ENCODE measurements at regions not wholly inside any gene's neighbourhood (a gene's known extent, or its start where the extent isn't known, plus 50 kb on each side); places are given as distances from the start of the nearest gene placed in this dataset.

DNA sequence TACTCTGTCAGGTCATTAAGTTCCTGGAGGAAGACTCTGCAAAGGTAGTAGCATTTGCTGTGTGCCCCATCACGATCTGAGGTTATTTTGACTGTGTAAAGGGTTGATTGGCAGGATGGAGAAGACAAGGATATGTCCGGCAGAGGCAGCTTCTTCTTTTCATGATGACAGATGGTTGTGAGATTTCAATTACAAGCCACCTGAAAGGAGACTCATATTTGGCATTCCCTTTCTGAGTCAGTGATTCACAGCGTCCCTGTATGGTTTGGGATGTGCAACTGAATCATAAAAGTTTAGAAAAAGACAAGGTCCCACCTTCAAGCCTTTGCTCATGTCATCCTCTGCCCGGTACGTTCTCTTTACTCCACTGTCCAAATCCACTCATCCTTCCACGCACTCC lies 113.4 kb downstream of the MTNR1B start:
- H3K4me1 ChIP-seq (ENCODE audit: control insufficient read depth in 1 of 2, insufficient read depth in 2 of 2, low read length in 2 of 2), result peaks cover 16 to 31% of the 10 kb centered on the region in 2 donors
- H4K20me1 ChIP-seq (ENCODE audit: insufficient read depth, low read length), result no peaks in the 10 kb centered on the region
- Mint-ChIP-seq H3K4me1 (peaks cover 31% of the 10 kb centered on the region), H3K36me3 (no peaks in the 10 kb centered on the region), H3K4me3 (no peak overlapping the region), H3K27ac (no peak overlapping the region), H3K27me3 (ENCODE audit: low read depth in 3 of 3) (peaks cover 2 to 13% (median 4%) of the 10 kb centered on the region in 3 donors), H3K9me3 (peaks cover 0 to 2% (median 0%) of the 10 kb centered on the region in 7 donors)
- H3K36me3 ChIP-seq (replicated peaks in 1 of 2; ENCODE audit: control insufficient read depth in 1 of 2, insufficient read depth in 2 of 2, low read length in 2 of 2), result no peaks in the 10 kb centered on the region
- H3K27ac ChIP-seq (ENCODE audit: low read depth in 1 of 2, low read length in 2 of 2), result no peak overlapping the region
- H2AFZ ChIP-seq (ENCODE audit: insufficient read depth, low read depth, low read length, poor library complexity, severe bottlenecking), result no peak overlapping the region
- H3K79me2 ChIP-seq (ENCODE audit: insufficient read depth, low read length), result no peaks in the 10 kb centered on the region
- intact Hi-C loops (cut with micrococcal nuclease), result no loop called here
- TF ChIP-seq, protein P1, sequence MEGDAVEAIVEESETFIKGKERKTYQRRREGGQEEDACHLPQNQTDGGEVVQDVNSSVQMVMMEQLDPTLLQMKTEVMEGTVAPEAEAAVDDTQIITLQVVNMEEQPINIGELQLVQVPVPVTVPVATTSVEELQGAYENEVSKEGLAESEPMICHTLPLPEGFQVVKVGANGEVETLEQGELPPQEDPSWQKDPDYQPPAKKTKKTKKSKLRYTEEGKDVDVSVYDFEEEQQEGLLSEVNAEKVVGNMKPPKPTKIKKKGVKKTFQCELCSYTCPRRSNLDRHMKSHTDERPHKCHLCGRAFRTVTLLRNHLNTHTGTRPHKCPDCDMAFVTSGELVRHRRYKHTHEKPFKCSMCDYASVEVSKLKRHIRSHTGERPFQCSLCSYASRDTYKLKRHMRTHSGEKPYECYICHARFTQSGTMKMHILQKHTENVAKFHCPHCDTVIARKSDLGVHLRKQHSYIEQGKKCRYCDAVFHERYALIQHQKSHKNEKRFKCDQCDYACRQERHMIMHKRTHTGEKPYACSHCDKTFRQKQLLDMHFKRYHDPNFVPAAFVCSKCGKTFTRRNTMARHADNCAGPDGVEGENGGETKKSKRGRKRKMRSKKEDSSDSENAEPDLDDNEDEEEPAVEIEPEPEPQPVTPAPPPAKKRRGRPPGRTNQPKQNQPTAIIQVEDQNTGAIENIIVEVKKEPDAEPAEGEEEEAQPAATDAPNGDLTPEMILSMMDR (IDR thresholded peaks at IDR 0.05), result no peak
- DNase-seq, result no peak
- H3K9ac ChIP-seq (ENCODE audit: insufficient read depth, low read length, poor library complexity, severe bottlenecking), result no peak overlapping the region
- H3K27me3 ChIP-seq (ENCODE audit: control insufficient read depth in 2 of 2, insufficient read depth in 2 of 2, low read length in 2 of 2), result peaks cover 3 to 15% of the 10 kb centered on the region in 2 donors
- H3K4me2 ChIP-seq (replicated peaks; ENCODE audit: extremely low read depth, low read length, poor library complexity, severe bottlenecking), result no peak overlapping the region
- H3K4me3 ChIP-seq (replicated peaks in 1 of 3; ENCODE audit: low read depth in 2 of 3, low read length in 3 of 3), result no peak overlapping the region
- no peaks in the 10 kb centered on the region for H3K9me3 ChIP-seq (replicated peaks in 1 of 2; ENCODE audit: control insufficient read depth in 1 of 2, insufficient read depth in 1 of 2, low read length in 2 of 2)
- 95% methylated on average over 3 of the region's 6 CpGs for WGBS (ENCODE audit: insufficient coverage)

GRCh38 chr11:93084727-93085505 lies 112.9 kb downstream of the SLC36A4 start:
- Histone ChIP-seq H3K9me3 (replicated peaks in 1 of 2; ENCODE audit: control insufficient read depth in 1 of 2, insufficient read depth in 1 of 2, low read length in 2 of 2) (no peaks in the 10 kb centered on the region), H3K79me2 (ENCODE audit: insufficient read depth, low read length) (no peaks in the 10 kb centered on the region), H3K4me1 (ENCODE audit: control insufficient read depth in 1 of 2, insufficient read depth in 2 of 2, low read length in 2 of 2) (peaks cover 16 to 36% of the 10 kb centered on the region in 2 donors), H3K27ac (ENCODE audit: low read depth in 1 of 2, low read length in 2 of 2) (no peak overlapping the region), H3K27me3 (ENCODE audit: control insufficient read depth in 2 of 2, insufficient read depth in 2 of 2, low read length in 2 of 2) (peaks cover 3 to 12% of the 10 kb centered on the region in 2 donors), H3K9ac (ENCODE audit: insufficient read depth, low read length, poor library complexity, severe bottlenecking) (no peak overlapping the region), H4K20me1 (ENCODE audit: insufficient read depth, low read length) (no peaks in the 10 kb centered on the region), H3K36me3 (replicated peaks in 1 of 2; ENCODE audit: control insufficient read depth in 1 of 2, insufficient read depth in 2 of 2, low read length in 2 of 2) (no peaks in the 10 kb centered on the region), H2AFZ (ENCODE audit: insufficient read depth, low read depth, low read length, poor library complexity, severe bottlenecking) (no peak overlapping the region), H3K4me3 (replicated peaks in 1 of 3; ENCODE audit: low read depth in 2 of 3, low read length in 3 of 3) (no peak overlapping the region), H3K4me2 (replicated peaks; ENCODE audit: extremely low read depth, low read length, poor library complexity, severe bottlenecking) (no peak overlapping the region)
- Mint-ChIP-seq H3K27ac (peak overlapping the region in 4 of 7 donors; percentile 26 to 80 (median 74)), H3K36me3 (no peaks in the 10 kb centered on the region), H3K4me3 (no peak overlapping the region), H3K4me1 (peaks cover 41% of the 10 kb centered on the region), H3K9me3 (peaks cover 0 to 2% (median 0%) of the 10 kb centered on the region in 7 donors), H3K27me3 (ENCODE audit: low read depth in 3 of 3) (peaks cover 2 to 16% (median 4%) of the 10 kb centered on the region in 3 donors)
- peak in 1 of 3 donors; percentile 79 for DNase-seq
- intact Hi-C loops (cut with micrococcal nuclease), result no loop called here
- 67% methylated on average over 1 of the region's 2 CpGs for WGBS (ENCODE audit: insufficient coverage)
- TF ChIP-seq, protein P1 (IDR thresholded peaks at IDR 0.05), result no peak
